Spinal cord (tissue), 9 donors: ENCODE measurements at regions not wholly inside any gene's neighbourhood (a gene's known extent, or its start where the extent isn't known, plus 50 kb on each side); places are given as distances from the start of the nearest gene placed in this dataset.
A peak's percentile ranks its signal among the peaks of the same experiment; 100 is the strongest.

Experiments
- DNase-seq, 6 donors: peaks; one replicate each; pipeline versions ENCODE4 v3.0.0 to v3.0.0-alpha.2; 2013 to 2015; ENCODE audit warnings: low spot score in 6 of 6, low read depth in 4 of 6
- H3K27ac ChIP-seq: one replicate; pipeline ENCODE4 v1.5.1; 2013; ENCODE audit warnings: low read depth, low read length, control low read depth
- H3K27me3 ChIP-seq: one replicate; pipeline ENCODE4 v1.6.1; 2013; ENCODE audit warnings: low read length; ENCODE audit not compliant: control insufficient read depth, insufficient read depth
- H3K36me3 ChIP-seq: one replicate; pipeline ENCODE4 v1.6.1; 2013; ENCODE audit warnings: low read length; ENCODE audit not compliant: control insufficient read depth, insufficient read depth
- H3K4me1 ChIP-seq: one replicate; pipeline ENCODE4 v1.6.1; 2013; ENCODE audit warnings: low read length; ENCODE audit not compliant: control insufficient read depth, insufficient read depth
- H3K4me3 ChIP-seq: one replicate; pipeline ENCODE4 v1.5.1; 2013; ENCODE audit warnings: low read depth, low read length, control low read depth
- H3K9me3 ChIP-seq: one replicate; pipeline ENCODE4 v1.6.1; 2013; ENCODE audit warnings: low read length; ENCODE audit not compliant: control insufficient read depth, insufficient read depth
- WGBS: methylation state at CpG from one replicate; pipeline ENCODE4 v1.1.5; 2013; ENCODE audit warnings: missing lambda C conversion rate; ENCODE audit not compliant: insufficient coverage; 5-methylcytosine and 5-hydroxymethylcytosine counted together
- donor health status: healthy.

DNA sequence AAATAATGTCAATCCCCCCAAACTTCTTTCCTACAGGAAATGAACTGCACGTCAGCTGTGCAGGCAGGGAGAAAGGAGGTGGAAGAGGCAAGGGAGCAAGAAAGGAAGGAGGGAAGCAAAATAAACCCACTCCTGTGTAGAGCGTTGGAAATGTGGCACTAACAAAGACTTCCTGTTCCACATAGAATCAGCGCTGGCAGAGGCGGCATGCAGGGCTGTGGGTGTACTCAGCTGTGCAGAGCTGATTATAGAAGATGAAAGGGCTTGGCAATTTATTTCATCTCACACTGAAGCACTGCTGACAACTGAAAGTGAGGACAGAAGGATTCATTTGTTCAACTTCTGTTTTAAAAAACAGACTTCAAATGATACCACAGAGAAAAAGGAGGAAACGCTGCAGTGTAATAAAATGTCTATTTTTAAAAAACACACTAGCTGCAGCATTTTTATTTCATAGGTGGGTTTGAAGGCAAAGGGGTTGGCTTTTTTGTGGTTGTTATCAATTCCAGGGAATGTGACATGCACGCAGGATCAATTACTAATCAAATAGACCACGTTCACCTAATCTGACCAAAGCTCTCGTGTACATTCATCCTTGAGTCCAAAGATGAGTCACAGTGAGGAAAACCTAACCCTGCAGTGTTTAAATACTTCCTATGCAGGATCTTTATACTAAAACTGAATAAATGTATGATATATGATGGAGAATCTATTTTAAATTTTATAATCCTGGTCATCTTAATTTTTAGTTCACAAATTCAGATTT lies 583.5 kb downstream of the ZNF608 start:
- H3K4me3 ChIP-seq = peak overlapping the region; percentile 10
- H3K27ac ChIP-seq = peak overlapping the region; percentile 54
- 14% methylated on average over 1 of the region's 8 CpGs for WGBS

DNA sequence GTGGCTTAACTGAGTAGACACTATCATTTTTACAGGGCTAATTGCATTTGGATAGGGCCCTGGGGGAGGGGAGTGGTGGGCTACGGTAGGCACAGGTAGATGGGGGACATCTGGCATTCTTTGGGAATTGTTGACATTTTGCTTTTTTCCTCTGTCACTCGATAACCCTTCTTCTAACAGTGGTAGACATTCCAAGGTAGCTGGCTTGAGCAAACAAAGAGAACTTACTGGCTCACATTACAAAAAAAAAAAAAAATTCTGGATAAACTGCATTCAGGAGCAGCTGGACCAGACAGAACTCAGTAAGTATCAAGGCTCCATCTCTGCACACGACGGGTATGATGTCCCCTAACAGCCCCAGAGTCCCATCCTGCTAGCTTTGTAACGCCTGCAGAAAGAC lies 585.2 kb downstream of the ZNF608 start:
- WGBS = 100% methylated on average over 2 of the region's 5 CpGs
- H3K9me3 ChIP-seq = no peaks in the 10 kb centered on the region
- H3K27me3 ChIP-seq = no peaks in the 10 kb centered on the region
- peaks cover 4% of the 10 kb centered on the region for H3K4me1 ChIP-seq
- H3K27ac ChIP-seq = no peak overlapping the region
- no peak overlapping the region for H3K4me3 ChIP-seq
- no peaks in the 10 kb centered on the region for H3K36me3 ChIP-seq
- no peak for DNase-seq

More for the DNA sequence above, 583.5 kb downstream of the ZNF608 start:
- H3K27me3 ChIP-seq = no peaks in the 10 kb centered on the region
- H3K36me3 ChIP-seq = no peaks in the 10 kb centered on the region
- DNase-seq = peak in 5 of 6 donors; percentile 53 to 92 (median 59)
- no peaks in the 10 kb centered on the region for H3K9me3 ChIP-seq
- H3K4me1 ChIP-seq = peaks cover 4% of the 10 kb centered on the region

DNA sequence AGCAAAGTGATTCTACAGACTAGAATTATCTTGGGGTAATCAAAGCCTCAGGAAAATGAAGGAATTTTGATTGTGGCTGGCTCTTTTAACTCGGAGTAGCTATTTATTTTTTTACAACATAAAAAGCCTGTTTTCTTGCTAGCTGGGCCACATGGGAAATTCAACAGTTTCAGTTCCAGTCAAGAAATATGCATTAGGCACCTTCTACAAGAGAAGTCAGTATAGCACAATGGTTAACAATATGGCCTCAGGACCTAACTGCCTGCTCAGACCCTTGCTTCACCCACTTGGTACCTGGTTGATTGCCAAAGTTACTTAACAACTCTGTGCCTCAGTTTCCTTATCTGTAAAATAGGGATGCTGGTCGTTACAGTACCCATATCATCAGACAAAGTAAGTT lies 586.2 kb downstream of the ZNF608 start:
- no CpG with 5 or more reads among the region's 2 CpGs for WGBS
- Histone ChIP-seq H3K4me1 (peaks cover 4% of the 10 kb centered on the region), H3K9me3 (no peaks in the 10 kb centered on the region), H3K27ac (no peak overlapping the region), H3K4me3 (no peak overlapping the region), H3K36me3 (no peaks in the 10 kb centered on the region), H3K27me3 (no peaks in the 10 kb centered on the region)
- no peak for DNase-seq

DNA sequence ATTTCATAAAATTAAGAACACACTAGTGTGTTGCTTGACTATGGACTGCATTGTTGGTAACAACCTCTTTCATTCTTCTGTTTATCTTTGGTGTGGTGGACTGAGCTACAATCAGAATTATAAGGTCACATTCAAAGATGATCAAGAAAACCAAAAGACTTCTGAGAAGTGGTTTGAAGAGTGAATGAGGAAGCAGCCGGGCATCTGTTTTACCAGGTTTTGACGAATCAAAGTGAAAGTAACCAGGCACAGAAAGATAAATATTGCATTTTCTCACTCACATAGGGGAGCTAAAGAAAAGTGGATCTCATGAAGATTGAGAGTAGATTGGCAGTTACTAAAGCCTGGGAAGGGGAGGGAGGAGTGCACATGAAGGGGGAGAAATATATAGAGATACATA lies 589.1 kb downstream of the ZNF608 start:
- DNase-seq = no peak
- H3K27me3 ChIP-seq = no peaks in the 10 kb centered on the region
- H3K4me3 ChIP-seq = no peak overlapping the region

DNA sequence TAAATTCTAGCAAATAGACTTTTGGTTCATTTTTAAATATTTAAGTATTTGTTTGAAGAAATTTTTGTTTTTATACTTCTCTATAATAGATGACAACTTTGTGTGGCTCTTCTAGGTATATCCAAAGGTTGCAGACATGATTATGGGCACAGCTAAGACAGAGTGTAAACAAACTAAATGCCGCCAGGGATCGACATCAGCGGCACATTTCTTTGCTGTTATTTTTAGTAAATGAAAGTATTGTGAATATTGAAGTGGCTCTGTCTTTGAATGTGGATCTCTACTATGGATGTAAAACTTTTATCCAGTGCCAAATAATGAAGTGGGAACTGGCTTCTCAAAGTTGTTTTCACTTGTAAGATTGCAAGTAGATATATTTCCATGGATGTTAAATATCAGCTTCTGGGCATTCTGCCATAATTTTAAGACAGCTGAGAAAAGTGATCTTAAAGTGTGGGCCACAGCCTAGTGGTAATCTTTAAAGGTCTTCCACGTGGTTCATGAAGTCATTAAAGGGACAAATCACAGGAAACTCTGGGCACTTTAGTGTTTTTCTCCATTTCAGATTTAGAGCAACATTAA lies 589.9 kb downstream of the ZNF608 start:
- DNase-seq = peak in 2 of 6 donors; percentile 19 to 57
- Histone ChIP-seq H3K27ac (no peak overlapping the region), H3K27me3 (no peaks in the 10 kb centered on the region), H3K9me3 (peaks cover 5% of the 10 kb centered on the region), H3K4me1 (no peaks in the 10 kb centered on the region), H3K36me3 (no peaks in the 10 kb centered on the region), H3K4me3 (no peak overlapping the region)
- WGBS = 90% methylated on average over 2 of the region's 4 CpGs

More for the DNA sequence above, 589.1 kb downstream of the ZNF608 start:
- Histone ChIP-seq H3K9me3 (peaks cover 5% of the 10 kb centered on the region), H3K36me3 (no peaks in the 10 kb centered on the region), H3K27ac (no peak overlapping the region), H3K4me1 (peaks cover 3% of the 10 kb centered on the region)
- no CpG with 5 or more reads among the region's 2 CpGs for WGBS

DNA sequence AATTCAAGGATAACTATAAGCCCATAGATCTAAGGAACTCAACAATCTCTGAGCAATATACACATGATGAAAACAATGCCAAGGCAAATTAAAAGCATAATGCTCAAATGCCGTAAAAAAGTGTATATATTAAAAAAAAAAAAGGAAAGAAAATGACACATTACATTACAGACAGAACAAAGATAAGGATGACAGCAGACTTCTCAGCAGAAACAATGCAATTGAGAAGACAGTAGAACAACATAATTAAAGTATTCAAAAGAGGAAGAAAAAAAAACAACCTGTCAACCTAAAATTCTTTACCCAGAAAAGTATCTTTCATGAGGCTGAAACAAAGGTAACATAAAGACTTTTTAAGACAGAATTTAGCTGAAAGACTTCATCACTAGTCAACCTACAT lies 591.7 kb downstream of the ZNF608 start:
- no CpG with 5 or more reads among the region's 1 CpG for WGBS
- DNase-seq = no peak
- H3K27ac ChIP-seq = no peak overlapping the region
- no peaks in the 10 kb centered on the region for H3K4me1 ChIP-seq
- no peaks in the 10 kb centered on the region for H3K27me3 ChIP-seq
- H3K9me3 ChIP-seq = peaks cover 7% of the 10 kb centered on the region
- no peaks in the 10 kb centered on the region for H3K36me3 ChIP-seq
- no peak overlapping the region for H3K4me3 ChIP-seq

DNA sequence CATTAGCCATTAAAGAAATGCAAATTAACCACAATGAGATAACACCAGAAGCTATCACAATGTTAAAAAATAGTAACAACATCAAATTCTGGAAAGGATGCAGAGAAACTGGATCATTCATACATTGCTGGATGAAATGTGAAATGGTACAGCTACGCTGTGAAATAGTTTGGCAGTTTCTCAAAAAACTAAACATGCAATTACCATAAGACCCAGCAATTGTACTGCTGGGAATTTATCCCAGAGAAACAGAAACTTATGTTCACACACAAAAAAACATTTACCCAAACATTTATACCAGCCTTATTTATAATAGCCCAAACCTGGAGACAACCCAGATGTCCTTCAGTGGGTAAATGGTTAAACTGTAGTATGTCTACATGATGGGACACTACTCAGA lies 592.9 kb downstream of the ZNF608 start:
- DNase-seq = peak in 1 of 6 donors; percentile 52
- Histone ChIP-seq H3K4me3 (no peak overlapping the region), H3K27me3 (no peaks in the 10 kb centered on the region), H3K4me1 (no peaks in the 10 kb centered on the region), H3K27ac (no peak overlapping the region), H3K9me3 (peaks cover 8% of the 10 kb centered on the region), H3K36me3 (no peaks in the 10 kb centered on the region)
- no CpG with 5 or more reads among the region's 1 CpG for WGBS

DNA sequence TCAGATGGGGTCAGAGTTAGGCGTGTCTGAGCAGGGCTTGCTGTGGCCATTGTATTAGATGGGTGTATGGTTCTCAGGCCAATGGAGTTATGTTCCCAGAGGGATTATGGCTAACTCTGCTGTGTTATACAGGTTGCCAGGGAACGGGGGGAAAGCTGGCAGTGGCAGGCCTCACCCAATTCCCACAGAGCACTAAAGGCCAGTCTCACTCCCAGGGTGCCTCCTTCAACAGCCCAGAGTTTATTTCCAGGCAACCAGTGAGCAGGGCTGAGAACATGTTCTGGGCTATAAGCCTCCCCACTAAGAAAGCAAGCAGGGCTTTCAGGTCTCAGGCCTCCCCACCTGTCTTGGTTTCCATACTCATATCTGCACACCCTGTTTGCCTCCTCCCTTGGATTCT lies 597.9 kb downstream of the ZNF608 start:
- no peak for DNase-seq
- WGBS = 82% methylated on average over 2 of the region's 2 CpGs

DNA sequence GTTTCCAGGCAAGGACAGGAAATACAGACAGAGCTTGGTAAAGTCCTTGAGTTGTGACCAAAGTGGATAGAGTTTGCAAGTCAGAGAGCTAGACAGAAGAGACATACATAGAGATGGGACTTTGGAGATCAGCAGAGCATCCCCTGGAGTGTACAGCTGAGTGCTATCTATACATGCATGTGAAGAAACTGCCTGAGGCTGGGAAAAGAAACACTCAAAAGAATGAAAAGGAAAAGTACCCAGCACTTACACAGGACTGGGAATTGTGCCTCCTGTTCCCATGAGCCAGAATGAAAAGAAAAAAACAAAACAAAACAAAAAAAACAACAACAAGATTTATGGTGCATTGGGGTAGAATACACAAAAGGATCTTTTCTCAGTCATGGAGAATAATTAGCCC lies 606.4 kb downstream of the ZNF608 start:
- Histone ChIP-seq H3K27me3 (no peaks in the 10 kb centered on the region), H3K27ac (peak overlapping the region; percentile 63), H3K36me3 (no peaks in the 10 kb centered on the region), H3K4me1 (no peaks in the 10 kb centered on the region), H3K4me3 (no peak overlapping the region), H3K9me3 (no peaks in the 10 kb centered on the region)
- DNase-seq = peak in 3 of 6 donors; percentile 29 to 57 (median 45)

More for the DNA sequence above, 597.9 kb downstream of the ZNF608 start:
- Histone ChIP-seq H3K27ac (no peak overlapping the region), H3K4me1 (no peaks in the 10 kb centered on the region), H3K9me3 (peaks cover 9% of the 10 kb centered on the region), H3K4me3 (no peak overlapping the region), H3K36me3 (no peaks in the 10 kb centered on the region), H3K27me3 (no peaks in the 10 kb centered on the region)

DNA sequence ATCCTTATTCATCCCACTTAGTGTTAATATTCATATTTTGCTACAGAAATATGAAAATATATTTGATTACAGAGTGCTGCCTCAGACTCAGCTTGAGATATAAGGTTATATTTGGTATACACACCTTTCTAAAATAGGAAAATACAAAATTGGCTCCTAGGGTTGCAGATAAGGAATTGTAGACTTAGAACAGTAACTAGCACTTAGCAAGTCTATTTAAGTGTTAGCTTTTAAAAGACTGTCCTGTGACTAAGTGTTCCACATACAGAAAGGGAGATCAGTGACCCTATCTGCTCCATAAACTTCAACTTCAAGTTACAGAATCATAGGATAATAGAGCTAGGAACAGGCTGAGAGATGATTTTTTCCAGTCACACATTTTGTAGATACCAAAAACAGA lies 607.0 kb downstream of the ZNF608 start:
- Histone ChIP-seq H3K4me1 (no peaks in the 10 kb centered on the region), H3K4me3 (no peak overlapping the region), H3K27me3 (no peaks in the 10 kb centered on the region), H3K36me3 (no peaks in the 10 kb centered on the region), H3K9me3 (no peaks in the 10 kb centered on the region), H3K27ac (no peak overlapping the region)
- DNase-seq = no peak
